GM18508 (cell line): ENCODE measurements at regions not wholly inside any gene's neighbourhood (a gene's known extent, or its start where the extent isn't known, plus 50 kb on each side); places are given as distances from the start of the nearest gene placed in this dataset.
A peak's percentile ranks its signal among the peaks of the same experiment; 100 is the strongest.
"Not testable (repeated sequence)": the region's sequence is repeated elsewhere in the genome, so short reads cannot be mapped to it uniquely, and the experiment has no call there.

Source experiments
- ATAC-seq: cut with Tn5 transposase; IDR thresholded peaks from one replicate; pipeline ENCODE4 v1.9.1; 2021; ENCODE audit warnings: moderate number of reproducible peaks; ENCODE audit not compliant: insufficient read depth, unreplicated experiment

GRCh38 chr4:42205541-42205940, 53.1 kb upstream of the BEND4 start:
- no peak for ATAC-seq

DNA sequence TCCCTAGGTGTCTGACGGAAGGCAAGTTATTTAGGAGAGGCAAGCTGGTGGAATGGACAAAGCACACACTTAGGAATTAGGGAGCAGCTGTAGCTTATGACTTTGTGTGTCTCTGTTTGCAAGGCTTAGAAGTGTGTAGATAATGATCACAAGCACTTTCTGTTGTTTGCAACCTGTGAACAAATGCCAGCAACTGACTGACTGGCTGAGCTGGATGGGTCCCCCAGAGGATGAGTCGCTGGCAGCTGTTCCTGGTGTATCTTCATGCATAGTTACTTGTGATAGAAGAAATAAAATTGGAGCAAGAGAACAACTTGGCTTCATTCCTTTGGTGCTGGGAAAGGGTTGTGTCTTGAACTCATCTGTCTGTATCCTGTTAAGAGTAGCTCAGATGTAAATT, 64.2 kb upstream of the BEND4 start:
- no peak for ATAC-seq

GRCh38 chr4:42225286-42225685, 72.8 kb upstream of the BEND4 start:
- ATAC-seq, result no peak

DNA sequence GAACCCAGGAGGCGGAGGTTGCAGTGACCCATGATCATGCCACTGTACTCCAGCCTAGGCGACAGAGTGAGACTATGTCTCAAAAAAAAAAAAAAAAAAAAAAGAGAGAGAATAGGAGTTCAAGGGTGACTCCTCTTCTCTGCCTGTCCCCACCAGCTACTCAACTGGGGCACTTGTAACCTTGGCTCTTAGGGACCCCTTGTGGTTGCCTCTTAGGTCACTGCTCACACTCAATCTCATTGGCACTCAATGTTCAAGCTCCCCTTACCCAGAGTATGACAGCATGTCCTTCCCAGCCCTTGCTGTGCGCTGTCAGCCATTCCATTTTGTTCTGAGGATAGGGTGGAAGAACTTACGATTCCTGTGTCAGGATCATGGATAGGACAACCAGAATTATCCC, 82.4 kb upstream of the BEND4 start:
- no peak for ATAC-seq

DNA sequence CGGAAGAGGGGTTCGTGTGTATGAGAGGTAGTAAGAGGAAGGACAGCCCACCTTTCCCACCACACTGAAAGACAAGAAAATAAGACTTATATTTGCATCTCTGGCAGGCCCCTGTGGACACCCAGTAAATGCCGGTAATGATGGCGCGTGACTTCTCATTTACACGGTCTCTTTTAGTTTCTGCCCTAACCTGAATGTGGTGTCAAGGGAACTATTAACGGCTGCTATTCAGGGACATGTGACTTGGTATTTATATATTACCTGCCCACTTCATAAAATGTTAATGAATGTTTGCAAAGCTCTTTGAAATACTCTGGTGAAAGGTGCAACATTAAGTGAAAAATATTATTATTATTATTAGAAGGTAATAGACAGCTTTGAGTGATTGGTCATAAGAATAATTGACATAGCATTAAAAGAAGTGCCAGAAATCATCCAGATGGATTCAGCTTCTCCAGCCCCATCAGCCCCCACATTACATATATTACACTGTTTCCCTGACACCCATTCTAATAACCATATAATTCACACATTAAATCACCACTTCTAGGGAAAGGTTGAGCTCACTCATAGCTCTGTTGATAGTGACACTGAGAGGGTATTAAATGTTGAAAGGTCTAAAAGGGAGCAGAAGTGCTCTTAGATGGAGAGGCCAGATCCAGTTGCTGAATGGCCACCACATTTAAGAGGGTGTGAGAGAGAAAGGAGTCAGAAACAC, 83.0 kb upstream of the BEND4 start:
- ATAC-seq, result no peak

GRCh38 chr4:42237010-42237409, 84.6 kb upstream of the BEND4 start:
- no peak for ATAC-seq

GRCh38 chr4:42237451-42237850, 85.0 kb upstream of the BEND4 start:
- ATAC-seq, result no peak

- no peak for ATAC-seq
These were observed 96.5 kb upstream of the BEND4 start for GRCh38 chr4:42248972-42249371.

- ATAC-seq, result no peak
These were observed 99.9 kb upstream of the BEND4 start for GRCh38 chr4:42252315-42252714.

DNA sequence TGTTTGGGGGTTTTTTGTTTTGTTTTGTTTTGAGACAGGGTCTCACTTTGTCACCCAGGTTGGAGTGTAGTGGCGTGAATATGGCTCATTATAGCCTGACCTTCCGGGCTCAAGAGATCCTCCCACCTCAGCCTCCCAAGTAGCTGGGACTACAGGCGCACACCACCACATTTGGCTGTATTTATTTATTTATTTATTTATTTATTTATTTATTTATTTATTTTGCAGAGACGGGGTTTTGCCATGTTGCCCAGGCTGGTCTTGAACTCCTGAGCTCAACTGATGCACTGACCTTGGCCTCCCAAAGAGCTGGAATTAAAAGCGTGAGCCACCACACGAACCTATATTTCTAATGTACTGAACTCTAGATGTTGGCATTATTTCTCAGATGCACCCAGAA, 105.2 kb upstream of the BEND4 start:
- not testable (repeated sequence) for ATAC-seq

DNA sequence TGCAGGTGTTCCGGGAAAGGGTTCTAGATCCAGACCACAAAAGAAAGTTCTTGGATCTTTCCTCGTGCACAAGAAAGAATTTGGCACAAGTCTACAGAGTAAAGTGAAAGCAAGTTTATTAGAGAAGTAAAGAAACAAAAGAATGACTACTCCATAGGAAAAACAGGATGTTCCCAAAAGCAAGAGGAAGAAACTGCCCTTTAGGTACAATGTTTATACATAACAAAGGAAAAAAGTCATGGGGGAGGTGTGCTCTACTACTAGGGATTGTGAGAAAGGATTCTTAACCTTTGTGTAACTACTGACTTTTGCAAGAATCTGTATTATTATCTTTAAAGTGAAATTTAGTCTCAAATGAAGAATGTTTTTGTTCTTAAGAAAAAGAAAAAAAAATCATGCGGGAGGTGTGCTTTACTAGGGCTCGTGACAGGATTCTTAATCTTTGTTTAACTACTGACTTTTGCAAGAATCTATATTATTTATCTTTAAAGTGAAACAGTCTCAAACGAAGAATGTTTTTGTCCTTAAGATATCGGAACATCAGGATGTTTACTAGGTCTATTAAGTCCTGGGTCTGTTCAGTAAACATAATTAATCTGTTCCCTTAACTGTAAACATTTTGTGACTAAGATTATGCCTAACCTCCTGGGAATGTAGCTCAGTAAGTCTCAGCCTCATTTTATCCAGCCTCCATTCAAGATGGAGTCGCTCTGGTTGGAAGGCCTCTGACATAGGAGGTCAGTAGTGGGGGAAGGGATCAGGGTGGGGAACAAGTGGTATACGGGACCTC, 110.4 kb upstream of the BEND4 start:
- no peak for ATAC-seq

GRCh38 chr4:42265782-42266602, 113.5 kb upstream of the BEND4 start:
- ATAC-seq, result no peak

DNA sequence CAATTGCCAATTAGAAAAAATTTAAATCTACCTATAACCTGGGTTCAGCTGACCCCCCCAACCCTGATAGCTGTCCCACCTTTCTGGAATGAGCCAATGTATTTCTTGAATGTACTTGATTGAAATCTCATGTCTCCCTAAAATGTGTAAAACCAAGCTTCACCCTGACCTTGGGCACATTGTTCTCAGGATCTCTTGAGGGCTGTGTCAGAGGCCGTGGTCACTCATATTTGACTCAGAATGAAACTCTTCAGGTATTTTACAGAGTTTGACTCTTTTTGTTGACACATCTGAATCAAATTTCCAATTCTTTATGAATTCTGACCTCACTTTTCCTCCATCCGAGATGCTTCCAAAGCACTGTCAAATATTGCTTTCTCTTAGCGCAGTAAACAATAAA, 115.3 kb upstream of the BEND4 start:
- no peak for ATAC-seq

- no peak for ATAC-seq
These were observed 116.4 kb upstream of the BEND4 start for GRCh38 chr4:42268824-42269223.

- ATAC-seq, result no peak
These were observed 118.6 kb upstream of the BEND4 start for GRCh38 chr4:42271096-42271495.

DNA sequence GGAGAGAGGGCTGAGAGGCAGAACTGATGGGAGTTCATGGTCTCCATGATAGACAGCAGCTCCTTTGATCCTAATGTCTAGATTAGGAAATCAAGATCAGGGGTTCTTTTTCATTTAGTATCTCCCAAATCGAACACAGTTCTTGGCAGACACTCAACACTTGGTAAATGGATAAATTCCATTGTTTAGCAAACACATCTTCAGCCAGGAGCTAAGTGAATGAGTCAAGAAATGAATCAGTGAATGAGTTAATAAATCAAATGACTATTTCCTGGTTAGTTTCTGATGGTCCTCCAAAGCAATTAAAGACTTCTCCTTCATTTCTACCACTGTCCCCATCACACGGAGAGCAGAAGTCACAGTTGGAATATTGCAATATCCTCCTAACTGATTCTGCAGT, 120.0 kb upstream of the SHISA3 start:
- no peak for ATAC-seq

GRCh38 chr4:42278709-42279324, 118.5 kb upstream of the SHISA3 start:
- ATAC-seq, result no peak

DNA sequence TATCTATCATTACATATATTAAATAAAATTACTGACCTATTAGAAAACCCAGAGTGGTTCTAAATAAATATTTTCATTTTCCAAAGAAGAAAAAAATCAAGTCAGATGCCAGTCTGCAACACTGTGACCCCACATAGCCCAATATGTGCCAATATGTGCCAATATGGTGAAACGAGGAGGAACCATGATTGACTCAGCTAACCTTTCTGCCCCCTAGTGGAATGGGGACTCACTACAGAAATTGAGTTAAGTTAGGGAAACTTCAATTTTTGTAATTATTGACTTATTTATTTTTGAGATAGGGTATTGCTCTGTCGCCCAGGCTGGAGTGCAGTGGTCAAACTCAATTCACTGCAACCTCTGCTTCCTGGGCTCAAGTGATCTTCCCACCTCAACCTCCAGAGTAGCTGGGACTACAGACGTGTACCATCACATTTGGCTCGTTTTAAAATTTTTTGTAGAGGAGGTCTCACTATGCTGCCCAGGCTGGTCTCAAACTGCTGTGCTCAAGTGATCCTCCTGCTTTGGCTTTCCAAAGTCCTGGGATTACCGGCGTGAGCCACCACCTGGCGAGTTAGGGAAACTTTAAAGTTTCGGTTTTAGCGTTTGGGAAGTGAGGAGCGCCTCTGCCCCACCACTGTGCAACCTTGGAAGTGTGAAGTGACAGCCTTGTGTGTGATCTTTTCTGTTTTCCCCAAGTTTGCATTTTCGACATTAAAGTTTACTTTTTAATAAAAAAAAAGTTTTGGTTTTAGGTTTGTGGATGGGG, 116.8 kb upstream of the SHISA3 start:
- no peak for ATAC-seq

- peak; percentile 73 for ATAC-seq
These were observed 115.8 kb upstream of the SHISA3 start for GRCh38 chr4:42281324-42282020.
